ENCODE measurements at regions not wholly inside any gene's neighbourhood (a gene's known extent, or its start where the extent isn't known, plus 50 kb on each side); places are given as distances from the start of the nearest gene placed in this dataset.

DNA sequence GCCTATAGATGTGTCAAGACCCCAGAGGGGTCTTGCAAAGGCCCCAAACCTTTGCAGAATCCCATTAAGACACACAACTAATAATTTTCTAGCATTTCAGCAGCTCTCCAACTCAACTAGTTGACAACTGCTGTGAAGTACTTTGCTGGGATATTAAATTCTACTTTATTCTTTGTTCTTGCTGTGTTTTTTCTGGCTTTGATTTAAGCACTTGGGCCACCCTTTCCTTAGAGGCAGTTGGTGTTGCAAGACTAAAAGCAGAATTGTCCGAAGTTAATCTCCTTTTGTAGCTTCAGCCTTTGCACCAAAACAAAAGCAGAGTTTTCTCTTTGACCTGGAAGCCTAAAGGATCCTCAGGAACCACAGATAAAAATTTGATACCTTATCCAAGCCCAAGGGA lies 353.1 kb upstream of the CLNK start:
- Histone ChIP-seq H3K4me3 (ENCODE audit: low read depth, low read length) (no peak overlapping the region), H3K4me1 (ENCODE audit: control insufficient read depth, insufficient read depth, low read length) (no peaks in the 10 kb centered on the region), H3K9me3 (ENCODE audit: control insufficient read depth, insufficient read depth, low read depth, low read length) (no peaks in the 10 kb centered on the region), H3K27ac (ENCODE audit: extremely low read depth, low read depth, low read length) (no peak overlapping the region), H3K36me3 (ENCODE audit: control insufficient read depth in 2 of 2, insufficient read depth in 1 of 2, low read length in 2 of 2) (no peaks in the 10 kb centered on the region)
- POLR2A ChIA-PET: no interaction called here
- CTCF ChIA-PET: no interaction called here
- TF ChIP-seq, protein P1, sequence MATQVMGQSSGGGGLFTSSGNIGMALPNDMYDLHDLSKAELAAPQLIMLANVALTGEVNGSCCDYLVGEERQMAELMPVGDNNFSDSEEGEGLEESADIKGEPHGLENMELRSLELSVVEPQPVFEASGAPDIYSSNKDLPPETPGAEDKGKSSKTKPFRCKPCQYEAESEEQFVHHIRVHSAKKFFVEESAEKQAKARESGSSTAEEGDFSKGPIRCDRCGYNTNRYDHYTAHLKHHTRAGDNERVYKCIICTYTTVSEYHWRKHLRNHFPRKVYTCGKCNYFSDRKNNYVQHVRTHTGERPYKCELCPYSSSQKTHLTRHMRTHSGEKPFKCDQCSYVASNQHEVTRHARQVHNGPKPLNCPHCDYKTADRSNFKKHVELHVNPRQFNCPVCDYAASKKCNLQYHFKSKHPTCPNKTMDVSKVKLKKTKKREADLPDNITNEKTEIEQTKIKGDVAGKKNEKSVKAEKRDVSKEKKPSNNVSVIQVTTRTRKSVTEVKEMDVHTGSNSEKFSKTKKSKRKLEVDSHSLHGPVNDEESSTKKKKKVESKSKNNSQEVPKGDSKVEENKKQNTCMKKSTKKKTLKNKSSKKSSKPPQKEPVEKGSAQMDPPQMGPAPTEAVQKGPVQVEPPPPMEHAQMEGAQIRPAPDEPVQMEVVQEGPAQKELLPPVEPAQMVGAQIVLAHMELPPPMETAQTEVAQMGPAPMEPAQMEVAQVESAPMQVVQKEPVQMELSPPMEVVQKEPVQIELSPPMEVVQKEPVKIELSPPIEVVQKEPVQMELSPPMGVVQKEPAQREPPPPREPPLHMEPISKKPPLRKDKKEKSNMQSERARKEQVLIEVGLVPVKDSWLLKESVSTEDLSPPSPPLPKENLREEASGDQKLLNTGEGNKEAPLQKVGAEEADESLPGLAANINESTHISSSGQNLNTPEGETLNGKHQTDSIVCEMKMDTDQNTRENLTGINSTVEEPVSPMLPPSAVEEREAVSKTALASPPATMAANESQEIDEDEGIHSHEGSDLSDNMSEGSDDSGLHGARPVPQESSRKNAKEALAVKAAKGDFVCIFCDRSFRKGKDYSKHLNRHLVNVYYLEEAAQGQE (tag by site-specific recombination; IDR thresholded peaks at IDR 0.05): no peak
- TF ChIP-seq SCRT1 (tag by site-specific recombination; IDR thresholded peaks at IDR 0.05; ENCODE audit: borderline replicate concordance) (no peak), SP7 (tag by site-specific recombination; IDR thresholded peaks at IDR 0.05) (no peak), ZNF654 (tag by site-specific recombination; IDR thresholded peaks at IDR 0.05; ENCODE audit: low read depth) (no peak), ZNF138 (tag by site-specific recombination; IDR thresholded peaks at IDR 0.05; ENCODE audit: borderline replicate concordance) (no peak), ZNF433 (tag by site-specific recombination; IDR thresholded peaks at IDR 0.05; ENCODE audit: low read depth) (no peak), SCRT2 (tag by site-specific recombination; IDR thresholded peaks at IDR 0.05) (no peak), ZNF610 (tag by site-specific recombination; IDR thresholded peaks at IDR 0.05; ENCODE audit: borderline replicate concordance) (no peak), ZNF837 (tag by site-specific recombination; IDR thresholded peaks at IDR 0.05) (no peak), HOXD13 (CRISPR knock-in tag; IDR thresholded peaks at IDR 0.05; ENCODE audit: borderline replicate concordance) (no peak), ZNF747 (tag by site-specific recombination; IDR thresholded peaks at IDR 0.05) (no peak), ZNF404 (tag by site-specific recombination; IDR thresholded peaks at IDR 0.05) (no peak), ZNF169 (tag by site-specific recombination; IDR thresholded peaks at IDR 0.05) (no peak), ZBTB7A (tag by site-specific recombination; IDR thresholded peaks at IDR 0.05; ENCODE audit: low read depth) (no peak), ZNF510 (tag by site-specific recombination; IDR thresholded peaks at IDR 0.05; ENCODE audit: insufficient replicate concordance) (no peak)
- TF ChIP-seq, protein P2, sequence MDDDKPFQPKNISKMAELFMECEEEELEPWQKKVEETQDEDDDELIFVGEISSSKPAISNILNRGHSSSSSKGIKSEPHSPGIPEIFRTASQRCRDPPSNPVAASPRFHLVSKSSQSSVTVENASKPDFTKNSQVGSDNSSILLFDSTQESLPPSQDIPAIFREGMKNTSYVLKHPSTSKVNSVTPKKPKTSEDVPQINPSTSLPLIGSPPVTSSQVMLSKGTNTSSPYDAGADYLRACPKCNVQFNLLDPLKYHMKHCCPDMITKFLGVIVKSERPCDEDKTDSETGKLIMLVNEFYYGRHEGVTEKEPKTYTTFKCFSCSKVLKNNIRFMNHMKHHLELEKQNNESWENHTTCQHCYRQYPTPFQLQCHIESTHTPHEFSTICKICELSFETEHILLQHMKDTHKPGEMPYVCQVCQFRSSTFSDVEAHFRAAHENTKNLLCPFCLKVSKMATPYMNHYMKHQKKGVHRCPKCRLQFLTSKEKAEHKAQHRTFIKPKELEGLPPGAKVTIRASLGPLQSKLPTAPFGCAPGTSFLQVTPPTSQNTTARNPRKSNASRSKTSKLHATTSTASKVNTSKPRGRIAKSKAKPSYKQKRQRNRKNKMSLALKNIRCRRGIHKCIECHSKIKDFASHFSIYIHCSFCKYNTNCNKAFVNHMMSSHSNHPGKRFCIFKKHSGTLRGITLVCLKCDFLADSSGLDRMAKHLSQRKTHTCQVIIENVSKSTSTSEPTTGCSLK (tag by site-specific recombination; IDR thresholded peaks at IDR 0.05): no peak
- TF ChIP-seq, protein P3, sequence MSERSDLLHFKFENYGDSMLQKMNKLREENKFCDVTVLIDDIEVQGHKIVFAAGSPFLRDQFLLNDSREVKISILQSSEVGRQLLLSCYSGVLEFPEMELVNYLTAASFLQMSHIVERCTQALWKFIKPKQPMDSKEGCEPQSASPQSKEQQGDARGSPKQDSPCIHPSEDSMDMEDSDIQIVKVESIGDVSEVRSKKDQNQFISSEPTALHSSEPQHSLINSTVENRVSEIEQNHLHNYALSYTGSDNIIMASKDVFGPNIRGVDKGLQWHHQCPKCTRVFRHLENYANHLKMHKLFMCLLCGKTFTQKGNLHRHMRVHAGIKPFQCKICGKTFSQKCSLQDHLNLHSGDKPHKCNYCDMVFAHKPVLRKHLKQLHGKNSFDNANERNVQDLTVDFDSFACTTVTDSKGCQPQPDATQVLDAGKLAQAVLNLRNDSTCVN (tag by site-specific recombination; optimal IDR thresholded peaks at IDR 0.05): no peak
- TF ChIP-seq, protein P4, sequence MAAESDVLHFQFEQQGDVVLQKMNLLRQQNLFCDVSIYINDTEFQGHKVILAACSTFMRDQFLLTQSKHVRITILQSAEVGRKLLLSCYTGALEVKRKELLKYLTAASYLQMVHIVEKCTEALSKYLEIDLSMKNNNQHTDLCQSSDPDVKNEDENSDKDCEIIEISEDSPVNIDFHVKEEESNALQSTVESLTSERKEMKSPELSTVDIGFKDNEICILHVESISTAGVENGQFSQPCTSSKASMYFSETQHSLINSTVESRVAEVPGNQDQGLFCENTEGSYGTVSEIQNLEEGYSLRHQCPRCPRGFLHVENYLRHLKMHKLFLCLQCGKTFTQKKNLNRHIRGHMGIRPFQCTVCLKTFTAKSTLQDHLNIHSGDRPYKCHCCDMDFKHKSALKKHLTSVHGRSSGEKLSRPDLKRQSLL (tag by site-specific recombination; IDR thresholded peaks at IDR 0.05): no peak
- TF ChIP-seq, protein P5, sequence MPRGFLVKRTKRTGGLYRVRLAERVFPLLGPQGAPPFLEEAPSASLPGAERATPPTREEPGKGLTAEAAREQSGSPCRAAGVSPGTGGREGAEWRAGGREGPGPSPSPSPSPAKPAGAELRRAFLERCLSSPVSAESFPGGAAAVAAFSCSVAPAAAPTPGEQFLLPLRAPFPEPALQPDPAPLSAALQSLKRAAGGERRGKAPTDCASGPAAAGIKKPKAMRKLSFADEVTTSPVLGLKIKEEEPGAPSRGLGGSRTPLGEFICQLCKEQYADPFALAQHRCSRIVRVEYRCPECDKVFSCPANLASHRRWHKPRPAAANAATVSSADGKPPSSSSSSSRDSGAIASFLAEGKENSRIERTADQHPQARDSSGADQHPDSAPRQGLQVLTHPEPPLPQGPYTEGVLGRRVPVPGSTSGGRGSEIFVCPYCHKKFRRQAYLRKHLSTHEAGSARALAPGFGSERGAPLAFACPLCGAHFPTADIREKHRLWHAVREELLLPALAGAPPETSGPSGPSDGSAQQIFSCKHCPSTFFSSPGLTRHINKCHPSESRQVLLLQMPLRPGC (tag by site-specific recombination; IDR thresholded peaks at IDR 0.05): no peak
